GM23338 (cell line): ENCODE measurements at regions not wholly inside any gene's neighbourhood (a gene's known extent, or its start where the extent isn't known, plus 50 kb on each side); places are given as distances from the start of the nearest gene placed in this dataset.

Experiments
- CTCF ChIP-seq, 2 experiments: fragments of 200-600 bp in 1 of 2; sonication (generic) in 1 of 2; conservative IDR thresholded peaks; 2 replicates each; pipeline versions ENCODE4 v1.5.1 to v1.6.1; 2016 to 2017; ENCODE audit warnings: antibody characterized with exemption in 2 of 2, low read depth in 2 of 2, mild to moderate bottlenecking in 2 of 2, moderate library complexity in 1 of 2
- REST ChIP-seq: IDR thresholded peaks from one replicate; pipeline ENCODE4 v1.6.1; 2018; ENCODE audit warnings: antibody characterized with exemption; ENCODE audit not compliant: unreplicated experiment
- STAT1 ChIP-seq: IDR thresholded peaks from one replicate; pipeline ENCODE4 v1.6.1; 2016; ENCODE audit warnings: antibody characterized with exemption; ENCODE audit not compliant: unreplicated experiment
- TF ChIP-seq, protein P1 (sequence below): fragments of 250-450 bp; sonication (Bioruptor Pico); IDR thresholded peaks from 2 replicates; pipeline ENCODE4 v1.5.0; 2020; ENCODE audit warnings: mild to moderate bottlenecking, moderate library complexity
- TF ChIP-seq, protein P2 (sequence below): IDR thresholded peaks from 2 replicates; pipeline ENCODE4 v1.6.1; 2016; ENCODE audit warnings: antibody characterized with exemption

- TF ChIP-seq, protein P1, sequence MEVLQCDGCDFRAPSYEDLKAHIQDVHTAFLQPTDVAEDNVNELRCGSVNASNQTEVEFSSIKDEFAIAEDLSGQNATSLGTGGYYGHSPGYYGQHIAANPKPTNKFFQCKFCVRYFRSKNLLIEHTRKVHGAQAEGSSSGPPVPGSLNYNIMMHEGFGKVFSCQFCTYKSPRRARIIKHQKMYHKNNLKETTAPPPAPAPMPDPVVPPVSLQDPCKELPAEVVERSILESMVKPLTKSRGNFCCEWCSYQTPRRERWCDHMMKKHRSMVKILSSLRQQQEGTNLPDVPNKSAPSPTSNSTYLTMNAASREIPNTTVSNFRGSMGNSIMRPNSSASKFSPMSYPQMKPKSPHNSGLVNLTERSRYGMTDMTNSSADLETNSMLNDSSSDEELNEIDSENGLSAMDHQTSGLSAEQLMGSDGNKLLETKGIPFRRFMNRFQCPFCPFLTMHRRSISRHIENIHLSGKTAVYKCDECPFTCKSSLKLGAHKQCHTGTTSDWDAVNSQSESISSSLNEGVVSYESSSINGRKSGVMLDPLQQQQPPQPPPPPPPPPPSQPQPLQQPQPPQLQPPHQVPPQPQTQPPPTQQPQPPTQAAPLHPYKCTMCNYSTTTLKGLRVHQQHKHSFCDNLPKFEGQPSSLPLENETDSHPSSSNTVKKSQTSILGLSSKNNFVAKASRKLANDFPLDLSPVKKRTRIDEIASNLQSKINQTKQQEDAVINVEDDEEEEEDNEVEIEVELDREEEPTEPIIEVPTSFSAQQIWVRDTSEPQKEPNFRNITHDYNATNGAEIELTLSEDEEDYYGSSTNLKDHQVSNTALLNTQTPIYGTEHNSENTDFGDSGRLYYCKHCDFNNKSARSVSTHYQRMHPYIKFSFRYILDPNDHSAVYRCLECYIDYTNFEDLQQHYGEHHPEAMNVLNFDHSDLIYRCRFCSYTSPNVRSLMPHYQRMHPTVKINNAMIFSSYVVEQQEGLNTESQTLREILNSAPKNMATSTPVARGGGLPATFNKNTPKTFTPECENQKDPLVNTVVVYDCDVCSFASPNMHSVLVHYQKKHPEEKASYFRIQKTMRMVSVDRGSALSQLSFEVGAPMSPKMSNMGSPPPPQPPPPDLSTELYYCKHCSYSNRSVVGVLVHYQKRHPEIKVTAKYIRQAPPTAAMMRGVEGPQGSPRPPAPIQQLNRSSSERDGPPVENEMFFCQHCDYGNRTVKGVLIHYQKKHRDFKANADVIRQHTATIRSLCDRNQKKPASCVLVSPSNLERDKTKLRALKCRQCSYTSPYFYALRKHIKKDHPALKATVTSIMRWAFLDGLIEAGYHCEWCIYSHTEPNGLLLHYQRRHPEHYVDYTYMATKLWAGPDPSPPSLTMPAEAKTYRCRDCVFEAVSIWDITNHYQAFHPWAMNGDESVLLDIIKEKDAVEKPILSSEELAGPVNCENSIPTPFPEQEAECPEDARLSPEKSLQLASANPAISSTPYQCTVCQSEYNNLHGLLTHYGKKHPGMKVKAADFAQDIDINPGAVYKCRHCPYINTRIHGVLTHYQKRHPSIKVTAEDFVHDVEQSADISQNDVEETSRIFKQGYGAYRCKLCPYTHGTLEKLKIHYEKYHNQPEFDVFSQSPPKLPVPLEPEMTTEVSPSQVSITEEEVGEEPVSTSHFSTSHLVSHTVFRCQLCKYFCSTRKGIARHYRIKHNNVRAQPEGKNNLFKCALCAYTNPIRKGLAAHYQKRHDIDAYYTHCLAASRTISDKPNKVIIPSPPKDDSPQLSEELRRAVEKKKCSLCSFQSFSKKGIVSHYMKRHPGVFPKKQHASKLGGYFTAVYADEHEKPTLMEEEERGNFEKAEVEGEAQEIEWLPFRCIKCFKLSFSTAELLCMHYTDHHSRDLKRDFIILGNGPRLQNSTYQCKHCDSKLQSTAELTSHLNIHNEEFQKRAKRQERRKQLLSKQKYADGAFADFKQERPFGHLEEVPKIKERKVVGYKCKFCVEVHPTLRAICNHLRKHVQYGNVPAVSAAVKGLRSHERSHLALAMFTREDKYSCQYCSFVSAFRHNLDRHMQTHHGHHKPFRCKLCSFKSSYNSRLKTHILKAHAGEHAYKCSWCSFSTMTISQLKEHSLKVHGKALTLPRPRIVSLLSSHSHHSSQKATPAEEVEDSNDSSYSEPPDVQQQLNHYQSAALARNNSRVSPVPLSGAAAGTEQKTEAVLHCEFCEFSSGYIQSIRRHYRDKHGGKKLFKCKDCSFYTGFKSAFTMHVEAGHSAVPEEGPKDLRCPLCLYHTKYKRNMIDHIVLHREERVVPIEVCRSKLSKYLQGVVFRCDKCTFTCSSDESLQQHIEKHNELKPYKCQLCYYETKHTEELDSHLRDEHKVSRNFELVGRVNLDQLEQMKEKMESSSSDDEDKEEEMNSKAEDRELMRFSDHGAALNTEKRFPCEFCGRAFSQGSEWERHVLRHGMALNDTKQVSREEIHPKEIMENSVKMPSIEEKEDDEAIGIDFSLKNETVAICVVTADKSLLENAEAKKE (CRISPR knock-in tag) = no peak
- TF ChIP-seq REST (no peak), CTCF (conservative IDR thresholded peaks at IDR 0.05; ENCODE audit: low read depth in 2 of 2) (no peak), STAT1 (no peak)
- TF ChIP-seq, protein P2, sequence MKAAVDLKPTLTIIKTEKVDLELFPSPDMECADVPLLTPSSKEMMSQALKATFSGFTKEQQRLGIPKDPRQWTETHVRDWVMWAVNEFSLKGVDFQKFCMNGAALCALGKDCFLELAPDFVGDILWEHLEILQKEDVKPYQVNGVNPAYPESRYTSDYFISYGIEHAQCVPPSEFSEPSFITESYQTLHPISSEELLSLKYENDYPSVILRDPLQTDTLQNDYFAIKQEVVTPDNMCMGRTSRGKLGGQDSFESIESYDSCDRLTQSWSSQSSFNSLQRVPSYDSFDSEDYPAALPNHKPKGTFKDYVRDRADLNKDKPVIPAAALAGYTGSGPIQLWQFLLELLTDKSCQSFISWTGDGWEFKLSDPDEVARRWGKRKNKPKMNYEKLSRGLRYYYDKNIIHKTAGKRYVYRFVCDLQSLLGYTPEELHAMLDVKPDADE = no peak
These were observed 478.1 kb downstream of the VRK1 start (continued) for GRCh38 chr14:97275276-97275675.
